A549 (cell line): ENCODE measurements at regions not wholly inside any gene's neighbourhood (a gene's known extent, or its start where the extent isn't known, plus 50 kb on each side); places are given as distances from the start of the nearest gene placed in this dataset.

Experiments used
- ATAC-seq, 2 experiments: fragments of 200-7000 bp in 1 of 2; fragments of >200 bp in 1 of 2; cut with Nextera tagmentation in 1 of 2; cut with Tn5 transposase in 1 of 2; 3 replicates each; pipeline versions ENCODE4 v1.8.0 to v1.9.1; 2018 to 2020; ENCODE audit warnings: mild to moderate bottlenecking in 1 of 2, moderate library complexity in 1 of 2
- CTCF ChIA-PET: fragments of 300-600 bp; sonication (Branson Sonifier 250); formaldehyde crosslinking; extraction: SDS; loops from one replicate; lab custom pipeline; 2021; ENCODE audit warnings: antibody characterized with exemption, inconsistent platforms; lab: Yijun Ruan, JAX
- POLR2A ChIA-PET: fragments of 350-600 bp; formaldehyde crosslinking; extraction: SDS; loops from one replicate; lab custom pipeline; 2021; ENCODE audit warnings: antibody characterized with exemption, inconsistent platforms; lab: Yijun Ruan, JAX
- DNase-seq, 2 experiments: peaks; one replicate each; pipeline versions ENCODE4 v3.0.0 to v3.0.0-alpha.2; 2011 to 2016; ENCODE audit warnings: low read depth in 1 of 2, low spot score in 1 of 2
- FAIRE-seq: peaks from 2 replicates; lab custom pipeline; 2011; peaks lifted over from hg19 to GRCh38; lab: Jason Lieb, UNC
- H3K27ac ChIP-seq, 2 experiments: fragments of >200 bp; sonication (Bioruptor Twin); formaldehyde crosslinking; 3 replicates each; pipeline ENCODE4 v1.5.1; 2016 to 2017
- H3K4me1 ChIP-seq: fragments of >200 bp; sonication (Bioruptor Twin); formaldehyde crosslinking; 3 replicates; pipeline ENCODE4 v1.6.1; 2016
- H3K4me2 ChIP-seq: fragments of >200 bp; sonication (Bioruptor Twin); formaldehyde crosslinking; 3 replicates; pipeline ENCODE4 v1.6.1; 2016
- H3K4me3 ChIP-seq: fragments of >200 bp; sonication (Bioruptor Twin); formaldehyde crosslinking; 3 replicates; pipeline ENCODE4 v1.5.1; 2016
- H3K9me3 ChIP-seq: fragments of >200 bp; sonication (Bioruptor Twin); formaldehyde crosslinking; 3 replicates; pipeline ENCODE4 v1.6.1; 2016
- BHLHE40 ChIP-seq: IDR thresholded peaks from 2 replicates; pipeline ENCODE4 v1.6.1; 2012; ENCODE audit warnings: low read depth, low read length, inconsistent platforms
- CEBPB ChIP-seq, 2 experiments: fragments of >200 bp in 1 of 2; sonication (Bioruptor Twin) in 1 of 2; formaldehyde crosslinking in 1 of 2; IDR thresholded peaks; 2 replicates each; pipeline ENCODE4 v1.6.1; 2012 to 2016
- CTCF ChIP-seq: fragments of >200 bp; sonication (Bioruptor Twin); formaldehyde crosslinking; IDR thresholded peaks from 3 replicates; pipeline ENCODE4 v1.5.1; 2016
- EHF ChIP-seq: fragments of 250-450 bp; sonication (Bioruptor Pico); IDR thresholded peaks from 2 replicates; pipeline ENCODE4 v1.5.0; 2020; ENCODE audit warnings: mild to moderate bottlenecking
- EHMT2 ChIP-seq: fragments of 200-600 bp; sonication (generic); IDR thresholded peaks from 2 replicates; pipeline ENCODE4 v1.6.1; 2016; ENCODE audit warnings: antibody characterized with exemption, low read depth, mild to moderate bottlenecking, moderate library complexity
- FOSL2 ChIP-seq, 2 experiments: fragments of 450-650 bp in 1 of 2; fragments of >200 bp in 1 of 2; sonication (Bioruptor Twin) in 1 of 2; formaldehyde crosslinking; IDR thresholded peaks; 2 replicates each; pipeline versions ENCODE4 v1.5.0 to v1.6.1; 2016 to 2020; ENCODE audit warnings: mild to moderate bottlenecking in 1 of 2, moderate library complexity in 1 of 2
- FOXS1 ChIP-seq: fragments of 250-450 bp; sonication (Bioruptor Pico); IDR thresholded peaks from 2 replicates; pipeline ENCODE4 v1.5.0; 2020; ENCODE audit warnings: mild to moderate bottlenecking, moderate library complexity
- HDAC2 ChIP-seq: fragments of 200-600 bp; sonication (generic); IDR thresholded peaks from 2 replicates; pipeline ENCODE4 v1.6.1; 2016
- HOXB5 ChIP-seq: fragments of 250-450 bp; sonication (Bioruptor Pico); IDR thresholded peaks from 2 replicates; pipeline ENCODE4 v1.5.0; 2020; ENCODE audit warnings: mild to moderate bottlenecking, moderate library complexity
- JUN ChIP-seq, 2 experiments: fragments of >200 bp; sonication (Bioruptor Twin); formaldehyde crosslinking; IDR thresholded peaks; 2 replicates in 1 of 2; 3 replicates in 1 of 2; pipeline ENCODE4 v1.6.1; 2016 to 2017
- JUNB ChIP-seq: fragments of >200 bp; sonication (Bioruptor Twin); formaldehyde crosslinking; IDR thresholded peaks from 2 replicates; pipeline ENCODE4 v1.6.1; 2016
- KDM1A ChIP-seq: fragments of 200-600 bp; sonication (generic); IDR thresholded peaks from 2 replicates; pipeline ENCODE4 v1.6.1; 2016; ENCODE audit warnings: low read depth, mild to moderate bottlenecking
- KDM5A ChIP-seq: fragments of 200-600 bp; sonication (generic); IDR thresholded peaks from 2 replicates; pipeline ENCODE4 v1.6.1; 2016; ENCODE audit warnings: antibody characterized with exemption, mild to moderate bottlenecking
- NFE2L2 ChIP-seq: fragments of 150-350 bp; conservative IDR thresholded peaks from 2 replicates; pipeline ENCODE4 v1.6.1; 2014; ENCODE audit warnings: low read length
- NPAS2 ChIP-seq: fragments of 250-450 bp; sonication (Bioruptor Pico); IDR thresholded peaks from 2 replicates; pipeline ENCODE4 v1.8.0; 2022; ENCODE audit warnings: mild to moderate bottlenecking, moderate library complexity, borderline replicate concordance
- PHF8 ChIP-seq: fragments of 200-600 bp; sonication (generic); IDR thresholded peaks from 2 replicates; pipeline ENCODE4 v1.6.1; 2016; ENCODE audit warnings: low read depth, mild to moderate bottlenecking, antibody characterized with exemption, moderate library complexity, borderline replicate concordance
- RAD21 ChIP-seq, 2 experiments: fragments of >200 bp in 1 of 2; sonication (Bioruptor Twin) in 1 of 2; formaldehyde crosslinking in 1 of 2; IDR thresholded peaks in 1 of 2; conservative IDR thresholded peaks in 1 of 2; 2 replicates in 1 of 2; 3 replicates in 1 of 2; pipeline ENCODE4 v1.6.1; 2012 to 2018; ENCODE audit warnings: inconsistent platforms in 1 of 2
- RARB ChIP-seq: fragments of 250-450 bp; sonication (Bioruptor Pico); IDR thresholded peaks from 2 replicates; pipeline ENCODE4 v1.8.0; 2021; ENCODE audit warnings: mild to moderate bottlenecking, moderate library complexity
- RCOR1 ChIP-seq: fragments of 150-350 bp; IDR thresholded peaks from 2 replicates; pipeline ENCODE4 v1.6.1; 2014; ENCODE audit warnings: antibody characterized with exemption, low read length, low read depth
- SREBF2 ChIP-seq: fragments of 450-650 bp; IDR thresholded peaks from 2 replicates; pipeline ENCODE4 v1.6.1; 2014; ENCODE audit warnings: mild to moderate bottlenecking, moderate library complexity
- TFCP2L1 ChIP-seq: fragments of 250-450 bp; sonication (Bioruptor Pico); IDR thresholded peaks from 2 replicates; pipeline ENCODE4 v1.5.0; 2021; ENCODE audit warnings: mild to moderate bottlenecking
- ZC3H11A ChIP-seq: fragments of 450-650 bp; IDR thresholded peaks from 2 replicates; pipeline ENCODE4 v1.6.1; 2014; ENCODE audit warnings: antibody characterized with exemption, mild to moderate bottlenecking
- ZFP36 ChIP-seq: fragments of 450-650 bp; IDR thresholded peaks from 2 replicates; pipeline ENCODE4 v1.6.1; 2014; ENCODE audit warnings: borderline replicate concordance; ENCODE audit not compliant: partially characterized antibody
- ZNF302 ChIP-seq: fragments of 250-450 bp; sonication (Bioruptor Pico); IDR thresholded peaks from 2 replicates; pipeline ENCODE4 v1.9.0; 2021; ENCODE audit warnings: inconsistent platforms, mild to moderate bottlenecking, moderate library complexity
- ZSCAN20 ChIP-seq: fragments of 250-450 bp; sonication (Bioruptor Pico); IDR thresholded peaks from 2 replicates; pipeline ENCODE4 v1.8.0; 2022; ENCODE audit warnings: mild to moderate bottlenecking, moderate library complexity
- WGBS: methylation state at CpG from one replicate; pipeline ENCODE4 v1.1.6; 2017; ENCODE audit errors: missing lambda C conversion rate; 5-methylcytosine and 5-hydroxymethylcytosine counted together
- TF ChIP-seq, protein P1 (sequence below): IDR thresholded peaks from 2 replicates; pipeline ENCODE4 v1.6.1; 2012
- TF ChIP-seq, protein P2 (sequence below): fragments of 250-450 bp; sonication (Bioruptor Pico); IDR thresholded peaks from 2 replicates; pipeline ENCODE4 v1.5.0; 2021; ENCODE audit warnings: mild to moderate bottlenecking, moderate library complexity, borderline replicate concordance
- TF ChIP-seq, protein P3 (sequence below): fragments of >200 bp; sonication (Bioruptor Twin); formaldehyde crosslinking; IDR thresholded peaks from 2 replicates; pipeline ENCODE4 v1.6.1; 2016

DNA sequence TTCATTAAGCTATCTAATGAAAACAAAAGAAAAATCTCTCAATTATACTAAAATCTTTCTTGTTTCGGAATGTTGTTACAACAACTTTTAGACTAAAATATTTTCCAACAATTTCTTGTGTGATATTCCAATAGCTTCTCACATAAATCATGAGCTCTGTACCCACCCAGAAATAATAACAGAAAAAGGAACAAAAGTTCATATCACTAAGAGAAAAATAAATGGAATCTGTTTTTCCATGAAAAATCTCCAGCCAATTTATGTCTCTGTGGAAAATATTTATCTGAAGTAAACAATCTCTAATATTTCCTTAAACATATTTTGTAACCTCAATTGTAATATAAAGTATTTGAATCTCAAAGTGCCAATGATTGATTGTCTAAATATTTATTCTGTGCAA lies 628.6 kb upstream of the ANKRD30A start:
- ChIA-PET POLR2A (no interaction called here), CTCF (no interaction called here)
- TF ChIP-seq FOXS1 (CRISPR knock-in tag) (no peak), CTCF (no peak)
- ATAC-seq (no peak), FAIRE-seq (no peak), DNase-seq (no peak)
- 35% methylated on average over 1 of the region's 1 CpG for WGBS
- no peak overlapping the region for H3K4me3 ChIP-seq
- peaks cover 23% of the 10 kb centered on the region for H3K4me1 ChIP-seq
- no peak overlapping the region for H3K4me2 ChIP-seq
- no peaks in the 10 kb centered on the region for H3K9me3 ChIP-seq
- H3K27ac ChIP-seq = no peak overlapping the region

- H3K4me2 ChIP-seq = peak overlapping the region; percentile 38
- H3K4me1 ChIP-seq = peaks cover 29% of the 10 kb centered on the region
- TF ChIP-seq NFE2L2 (no peak), EHMT2 (no peak), RAD21 (conservative IDR thresholded peaks at IDR 0.05 in 1 of 2, IDR thresholded peaks at IDR 0.05 in 1 of 2) (no peak), FOSL2 (IDR thresholded peaks at IDR 0.05) (no peak), FOSL2 (CRISPR knock-in tag; IDR thresholded peaks at IDR 0.05) (peak; percentile 70), HOXB5 (no peak), JUNB (0 out of 2 replicates have a peak, but pooled peaks have one; percentile 29), HDAC2 (no peak), ZNF302 (no peak), SREBF2 (no peak), ZSCAN20 (CRISPR knock-in tag) (no peak), JUN (IDR thresholded peaks at IDR 0.05) (no peak)
- TF ChIP-seq, all 56 proteins: peak for 2
- Histone ChIP-seq H3K9me3 (no peaks in the 10 kb centered on the region), H3K27ac (peak overlapping the region; percentile 34 to 38; a peak in 2 of 6 replicates), H3K4me3 (no peak overlapping the region)
- 5% methylated on average over 2 of the region's 2 CpGs for whole genome bisulfite sequencing
- CTCF ChIA-PET = interaction anchor here (1.5 kb wide), 1 partner anchor 231 kb away, joined by 4 read pairs; no protein-coding TSS in a partner anchor
- ATAC-seq (peak in 1 of 2 experiments; percentile 58; a peak in 3 of 6 replicates), FAIRE-seq (peak; percentile 77), DNase-seq (peak; percentile 9 to 51)
- POLR2A ChIA-PET = no interaction called here
Observed at GRCh38 chr10:36494371-36494770, 631.0 kb upstream of the ANKRD30A start.

DNA sequence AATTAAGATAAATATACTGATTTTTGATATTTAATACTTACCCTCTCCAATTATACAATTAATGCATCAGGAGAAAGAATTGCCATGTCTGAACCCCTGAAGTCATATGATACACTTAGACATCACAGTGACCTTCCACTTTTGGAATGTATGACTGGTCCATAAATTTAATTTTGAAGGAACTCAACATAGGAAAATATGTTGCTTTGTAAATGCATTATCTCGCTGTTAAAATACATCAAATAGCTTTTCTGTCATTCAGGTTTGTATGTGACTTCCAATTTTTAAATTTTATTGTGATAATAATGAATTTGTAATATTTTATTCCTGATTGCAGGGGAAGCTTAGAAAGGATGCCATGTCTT lies 631.9 kb upstream of the ANKRD30A start:
- no peak for DNase-seq
- POLR2A ChIA-PET = no interaction called here
- TF ChIP-seq ZC3H11A (no peak), RCOR1 (no peak), KDM1A (no peak), KDM5A (no peak), CEBPB (IDR thresholded peaks at IDR 0.05) (no peak), BHLHE40 (no peak), NPAS2 (CRISPR knock-in tag) (no peak), TFCP2L1 (CRISPR knock-in tag) (no peak), EHF (CRISPR knock-in tag) (no peak), JUN (IDR thresholded peaks at IDR 0.05) (no peak), ZFP36 (no peak), RARB (no peak), PHF8 (no peak)
- TF ChIP-seq, protein P1, sequence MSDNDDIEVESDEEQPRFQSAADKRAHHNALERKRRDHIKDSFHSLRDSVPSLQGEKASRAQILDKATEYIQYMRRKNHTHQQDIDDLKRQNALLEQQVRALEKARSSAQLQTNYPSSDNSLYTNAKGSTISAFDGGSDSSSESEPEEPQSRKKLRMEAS = no peak
- TF ChIP-seq, protein P2, sequence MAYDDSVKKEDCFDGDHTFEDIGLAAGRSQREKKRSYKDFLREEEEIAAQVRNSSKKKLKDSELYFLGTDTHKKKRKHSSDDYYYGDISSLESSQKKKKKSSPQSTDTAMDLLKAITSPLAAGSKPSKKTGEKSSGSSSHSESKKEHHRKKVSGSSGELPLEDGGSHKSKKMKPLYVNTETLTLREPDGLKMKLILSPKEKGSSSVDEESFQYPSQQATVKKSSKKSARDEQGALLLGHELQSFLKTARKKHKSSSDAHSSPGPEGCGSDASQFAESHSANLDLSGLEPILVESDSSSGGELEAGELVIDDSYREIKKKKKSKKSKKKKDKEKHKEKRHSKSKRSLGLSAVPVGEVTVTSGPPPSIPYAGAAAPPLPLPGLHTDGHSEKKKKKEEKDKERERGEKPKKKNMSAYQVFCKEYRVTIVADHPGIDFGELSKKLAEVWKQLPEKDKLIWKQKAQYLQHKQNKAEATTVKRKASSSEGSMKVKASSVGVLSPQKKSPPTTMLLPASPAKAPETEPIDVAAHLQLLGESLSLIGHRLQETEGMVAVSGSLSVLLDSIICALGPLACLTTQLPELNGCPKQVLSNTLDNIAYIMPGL (CRISPR knock-in tag) = no peak
- TF ChIP-seq, protein P3, sequence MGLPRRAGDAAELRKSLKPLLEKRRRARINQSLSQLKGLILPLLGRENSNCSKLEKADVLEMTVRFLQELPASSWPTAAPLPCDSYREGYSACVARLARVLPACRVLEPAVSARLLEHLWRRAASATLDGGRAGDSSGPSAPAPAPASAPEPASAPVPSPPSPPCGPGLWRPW = no peak
- TF ChIP-seq, all 56 proteins: peak for 0
- H3K4me2 ChIP-seq = peak overlapping the region; percentile 41
- FAIRE-seq = no peak
- H3K9me3 ChIP-seq = no peaks in the 10 kb centered on the region
- ATAC-seq = no peak
- peak overlapping the region in 1 of 2 experiments; percentile 34; a peak in 1 of 6 replicates for H3K27ac ChIP-seq
- CTCF ChIA-PET = interaction anchor here (1.5 kb wide), 1 partner anchor 232 kb away, joined by 4 read pairs; no protein-coding TSS in a partner anchor
- peaks cover 29% of the 10 kb centered on the region for H3K4me1 ChIP-seq
- no peak overlapping the region for H3K4me3 ChIP-seq
- 49% methylated on average over 1 of the region's 1 CpG for WGBS
